ENCODE measurements at regions not wholly inside any gene's neighbourhood (a gene's known extent, or its start where the extent isn't known, plus 50 kb on each side); places are given as distances from the start of the nearest gene placed in this dataset.

DNA sequence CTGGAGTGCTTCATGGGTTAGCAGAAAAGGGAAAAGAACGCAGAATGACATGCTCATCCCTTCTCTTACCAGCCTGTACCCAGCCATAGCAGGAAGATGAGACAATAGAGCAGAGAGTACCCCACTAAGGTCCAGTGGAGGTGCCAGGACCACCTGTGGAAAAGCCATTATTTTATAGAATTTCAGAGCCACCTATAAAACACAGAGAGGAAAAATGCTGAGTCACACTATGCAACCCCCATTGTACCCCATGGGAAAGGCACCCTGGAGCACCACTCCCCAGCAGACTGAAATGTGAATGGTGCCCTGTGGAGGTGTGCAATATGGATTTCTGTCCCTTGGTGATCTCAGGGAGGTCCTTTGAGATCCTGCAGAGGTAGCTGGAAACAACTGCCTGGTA, 97.2 kb downstream of the HES1 start:
- TF ChIP-seq, protein P1, sequence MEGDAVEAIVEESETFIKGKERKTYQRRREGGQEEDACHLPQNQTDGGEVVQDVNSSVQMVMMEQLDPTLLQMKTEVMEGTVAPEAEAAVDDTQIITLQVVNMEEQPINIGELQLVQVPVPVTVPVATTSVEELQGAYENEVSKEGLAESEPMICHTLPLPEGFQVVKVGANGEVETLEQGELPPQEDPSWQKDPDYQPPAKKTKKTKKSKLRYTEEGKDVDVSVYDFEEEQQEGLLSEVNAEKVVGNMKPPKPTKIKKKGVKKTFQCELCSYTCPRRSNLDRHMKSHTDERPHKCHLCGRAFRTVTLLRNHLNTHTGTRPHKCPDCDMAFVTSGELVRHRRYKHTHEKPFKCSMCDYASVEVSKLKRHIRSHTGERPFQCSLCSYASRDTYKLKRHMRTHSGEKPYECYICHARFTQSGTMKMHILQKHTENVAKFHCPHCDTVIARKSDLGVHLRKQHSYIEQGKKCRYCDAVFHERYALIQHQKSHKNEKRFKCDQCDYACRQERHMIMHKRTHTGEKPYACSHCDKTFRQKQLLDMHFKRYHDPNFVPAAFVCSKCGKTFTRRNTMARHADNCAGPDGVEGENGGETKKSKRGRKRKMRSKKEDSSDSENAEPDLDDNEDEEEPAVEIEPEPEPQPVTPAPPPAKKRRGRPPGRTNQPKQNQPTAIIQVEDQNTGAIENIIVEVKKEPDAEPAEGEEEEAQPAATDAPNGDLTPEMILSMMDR (IDR thresholded peaks at IDR 0.05; ENCODE audit: borderline replicate concordance, extremely low read depth, insufficient read depth): no peak
- no peaks in the 10 kb centered on the region for H3K4me1 ChIP-seq (ENCODE audit: control insufficient read depth in 2 of 3, insufficient read depth in 2 of 3, low read depth in 1 of 3, low read length in 3 of 3)
- no peak for FAIRE-seq
- no peaks in the 10 kb centered on the region for H3K9me3 ChIP-seq (ENCODE audit: control insufficient read depth in 2 of 3, insufficient read depth in 1 of 3, low read length in 3 of 3)
- peak in 1 of 5 donors; percentile 4 for DNase-seq
- H3K27me3 ChIP-seq (ENCODE audit: control insufficient read depth, insufficient read depth, low read length): no peaks in the 10 kb centered on the region
- H3K27ac ChIP-seq (ENCODE audit: low read depth in 2 of 2, low read length in 2 of 2): no peak overlapping the region
- no peaks in the 10 kb centered on the region for H3K36me3 ChIP-seq (ENCODE audit: control insufficient read depth in 2 of 3, insufficient read depth in 3 of 3, low read length in 3 of 3)
- H3K4me3 ChIP-seq (ENCODE audit: low read length in 3 of 3): no peak overlapping the region
- no peak overlapping the region for H3K9ac ChIP-seq (ENCODE audit: low read length in 3 of 3)
- intact Hi-C loops (cut with DNase I): no loop called here

DNA sequence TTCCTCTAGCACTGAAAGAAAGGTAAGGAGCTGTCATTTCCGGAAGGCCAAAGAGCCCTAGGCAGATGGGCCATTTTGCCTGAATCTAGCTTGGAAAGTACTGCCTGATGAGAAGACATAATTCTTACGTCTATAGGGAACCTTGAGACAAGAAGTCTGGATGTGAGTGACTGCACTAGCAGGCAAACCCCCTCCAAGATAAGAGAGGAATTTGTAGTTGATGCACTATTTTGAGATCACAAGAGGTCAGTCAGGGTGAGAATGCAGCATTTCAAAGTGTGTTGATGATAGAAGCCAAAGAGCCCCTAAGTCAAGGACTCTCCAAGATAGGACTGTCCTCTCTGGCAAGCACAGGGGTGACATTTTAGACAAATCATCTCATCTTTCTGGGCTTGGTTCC, 99.2 kb downstream of the HES1 start:
- Histone ChIP-seq H3K36me3 (ENCODE audit: control insufficient read depth in 2 of 3, insufficient read depth in 3 of 3, low read length in 3 of 3) (no peaks in the 10 kb centered on the region), H3K4me1 (ENCODE audit: control insufficient read depth in 2 of 3, insufficient read depth in 2 of 3, low read depth in 1 of 3, low read length in 3 of 3) (no peaks in the 10 kb centered on the region), H3K9ac (ENCODE audit: low read length in 3 of 3) (no peak overlapping the region), H3K27me3 (ENCODE audit: control insufficient read depth, insufficient read depth, low read length) (no peaks in the 10 kb centered on the region), H3K9me3 (ENCODE audit: control insufficient read depth in 2 of 3, insufficient read depth in 1 of 3, low read length in 3 of 3) (no peaks in the 10 kb centered on the region), H3K4me3 (ENCODE audit: low read length in 3 of 3) (no peak overlapping the region), H3K27ac (ENCODE audit: low read depth in 2 of 2, low read length in 2 of 2) (no peak overlapping the region)
- TF ChIP-seq, protein P1 (IDR thresholded peaks at IDR 0.05; ENCODE audit: borderline replicate concordance, extremely low read depth, insufficient read depth): no peak
- DNase-seq (no peak), FAIRE-seq (no peak)
- intact Hi-C loops (cut with DNase I): no loop called here

DNA sequence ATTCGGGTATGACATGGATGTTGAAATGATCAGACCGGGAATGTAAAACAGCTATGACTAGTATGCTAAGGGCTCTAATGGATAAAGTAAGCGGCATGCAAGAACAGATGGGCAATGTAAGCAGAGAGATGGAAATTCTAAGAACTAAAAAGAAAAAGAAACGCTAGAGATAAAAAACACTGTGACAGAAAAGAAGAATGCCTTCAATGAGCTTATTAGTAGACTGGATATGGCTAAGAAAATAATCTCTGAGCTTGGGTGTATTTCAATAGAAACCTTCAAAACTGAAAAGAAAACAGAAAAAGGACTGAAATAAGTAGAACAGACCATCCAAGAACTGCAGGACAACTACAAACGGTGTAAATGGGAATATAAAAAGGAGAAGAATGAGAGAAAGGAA, 101.2 kb downstream of the HES1 start:
- Histone ChIP-seq H3K36me3 (ENCODE audit: control insufficient read depth in 2 of 3, insufficient read depth in 3 of 3, low read length in 3 of 3) (no peaks in the 10 kb centered on the region), H3K27me3 (ENCODE audit: control insufficient read depth, insufficient read depth, low read length) (no peaks in the 10 kb centered on the region), H3K9me3 (ENCODE audit: control insufficient read depth in 2 of 3, insufficient read depth in 1 of 3, low read length in 3 of 3) (no peaks in the 10 kb centered on the region), H3K4me3 (ENCODE audit: low read length in 3 of 3) (no peak overlapping the region), H3K4me1 (ENCODE audit: control insufficient read depth in 2 of 3, insufficient read depth in 2 of 3, low read depth in 1 of 3, low read length in 3 of 3) (no peaks in the 10 kb centered on the region), H3K9ac (ENCODE audit: low read length in 3 of 3) (no peak overlapping the region), H3K27ac (ENCODE audit: low read depth in 2 of 2, low read length in 2 of 2) (no peak overlapping the region)
- intact Hi-C loops (cut with DNase I): no loop called here
- FAIRE-seq (no peak), DNase-seq (no peak)
- TF ChIP-seq, protein P1 (IDR thresholded peaks at IDR 0.05; ENCODE audit: borderline replicate concordance, extremely low read depth, insufficient read depth): no peak

DNA sequence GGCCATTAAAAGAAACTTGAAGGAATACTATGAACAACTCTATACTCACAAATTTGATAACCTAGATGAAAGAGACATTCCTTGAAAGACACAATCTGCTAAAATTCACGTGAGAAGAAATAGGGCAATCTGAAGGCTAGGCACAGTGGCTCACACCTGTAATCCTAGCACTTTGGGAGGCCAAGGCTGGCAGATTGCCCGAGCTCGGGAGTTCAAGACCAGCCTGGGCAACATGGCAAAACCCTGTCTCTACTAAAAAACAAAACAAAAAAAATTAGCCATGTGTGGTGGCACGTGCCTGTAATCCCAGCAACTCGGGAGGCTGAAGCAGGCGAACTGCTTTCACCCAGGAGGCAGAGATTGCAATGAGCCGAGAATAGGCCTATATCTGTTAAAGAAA, 104.8 kb downstream of the HES1 start:
- Histone ChIP-seq H3K9me3 (ENCODE audit: control insufficient read depth in 2 of 3, insufficient read depth in 1 of 3, low read length in 3 of 3) (no peaks in the 10 kb centered on the region), H3K9ac (ENCODE audit: low read length in 3 of 3) (no peak overlapping the region), H3K27me3 (ENCODE audit: control insufficient read depth, insufficient read depth, low read length) (no peaks in the 10 kb centered on the region), H3K4me1 (ENCODE audit: control insufficient read depth in 2 of 3, insufficient read depth in 2 of 3, low read depth in 1 of 3, low read length in 3 of 3) (no peaks in the 10 kb centered on the region), H3K36me3 (ENCODE audit: control insufficient read depth in 2 of 3, insufficient read depth in 3 of 3, low read length in 3 of 3) (no peaks in the 10 kb centered on the region), H3K27ac (ENCODE audit: low read depth in 2 of 2, low read length in 2 of 2) (no peak overlapping the region), H3K4me3 (ENCODE audit: low read length in 3 of 3) (no peak overlapping the region)
- DNase-seq: peak in 1 of 5 donors; percentile 1
- TF ChIP-seq, protein P1 (IDR thresholded peaks at IDR 0.05; ENCODE audit: borderline replicate concordance, extremely low read depth, insufficient read depth): no peak
- intact Hi-C loops (cut with DNase I): no loop called here
- FAIRE-seq: no peak

All from kidney (tissue), 13 donors.